ENCODE measurements at regions not wholly inside any gene's neighbourhood (a gene's known extent, or its start where the extent isn't known, plus 50 kb on each side); places are given as distances from the start of the nearest gene placed in this dataset.
"Not testable (repeated sequence)": the region's sequence is repeated elsewhere in the genome, so short reads cannot be mapped to it uniquely, and the experiment has no call there.

DNA sequence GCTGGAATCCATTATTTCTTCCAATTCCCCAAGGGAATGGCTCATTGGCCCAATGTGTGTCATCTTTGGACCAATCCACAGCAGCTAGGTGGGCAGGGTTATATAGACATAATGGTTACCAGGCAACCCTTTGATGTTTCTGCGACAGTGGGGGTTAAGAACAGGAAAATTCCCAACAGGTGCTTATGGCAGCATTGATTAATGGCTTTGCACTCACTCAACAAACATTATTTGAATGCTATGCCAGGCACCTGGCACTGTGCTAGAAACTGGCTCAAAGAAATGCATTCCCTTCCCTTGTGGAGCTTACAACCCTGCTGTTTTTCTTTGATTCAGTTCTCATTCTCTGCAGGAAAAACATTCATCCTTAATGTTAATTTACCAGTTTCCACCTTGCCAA, 1221.0 kb downstream of the AACS start:
- no peaks in the 10 kb centered on the region for H3K4me1 ChIP-seq (replicated peaks; ENCODE audit: insufficient read depth)
- no peaks in the 10 kb centered on the region for H3K9me3 ChIP-seq (ENCODE audit: insufficient read depth, low read depth)
- no peak overlapping the region for H3K4me3 ChIP-seq
- no peak for DNase-seq
- H2AFZ ChIP-seq, result no peak overlapping the region
- ChIA-PET POLR2A (ENCODE audit: unreplicated experiment) (no interaction called here), CTCF (interaction anchor here (0.6 kb wide), 1 partner anchor 9 kb away, joined by 11 read pairs; no protein-coding TSS in a partner anchor)
- H3K27me3 ChIP-seq (ENCODE audit: insufficient read depth, low read depth), result no peaks in the 10 kb centered on the region
- H3F3A ChIP-seq (ENCODE audit: insufficient read depth, low read depth), result no peaks in the 10 kb centered on the region
- H3K9me2 ChIP-seq (ENCODE audit: insufficient read depth), result no peaks in the 10 kb centered on the region
- no peak overlapping the region for H3K4me2 ChIP-seq
- intact Hi-C loops (cut with micrococcal nuclease; ENCODE audit: unreplicated experiment), result no loop called here
- no peaks in the 10 kb centered on the region for H3K36me3 ChIP-seq (ENCODE audit: low read depth)
- H3K27ac ChIP-seq, result no peak overlapping the region
- BruUV-seq (replicated peaks), result no TSS peak
- H3K79me2 ChIP-seq (ENCODE audit: low read depth), result no peaks in the 10 kb centered on the region
- TF ChIP-seq CTCF (conservative IDR thresholded peaks at IDR 0.05) (no peak), EZH2 (IDR thresholded peaks at IDR 0.05; ENCODE audit: low read depth) (no peak)
- no peaks in the 10 kb centered on the region for H4K20me1 ChIP-seq (ENCODE audit: insufficient read depth)

GRCh38 chr12:126290456-126290855, 1225.2 kb downstream of the AACS start:
- no peak for DNase-seq
- H4K20me1 ChIP-seq (ENCODE audit: insufficient read depth), result no peaks in the 10 kb centered on the region
- POLR2A ChIA-PET (ENCODE audit: unreplicated experiment), result no interaction called here
- H3K4me1 ChIP-seq (replicated peaks; ENCODE audit: insufficient read depth), result no peaks in the 10 kb centered on the region
- no TSS peak for BruUV-seq (replicated peaks)
- intact Hi-C loops (cut with micrococcal nuclease; ENCODE audit: unreplicated experiment), result no loop called here
- no peaks in the 10 kb centered on the region for H3K79me2 ChIP-seq (ENCODE audit: low read depth)
- no peaks in the 10 kb centered on the region for H3K9me2 ChIP-seq (ENCODE audit: insufficient read depth)
- CTCF ChIA-PET, result interaction anchor here (0.7 kb wide), 1 partner anchor 26 kb away, joined by 10 read pairs; no protein-coding TSS in a partner anchor
- no peak overlapping the region for H2AFZ ChIP-seq
- H3K4me3 ChIP-seq, result no peak overlapping the region
- H3F3A ChIP-seq (ENCODE audit: insufficient read depth, low read depth), result no peaks in the 10 kb centered on the region
- TF ChIP-seq EZH2 (IDR thresholded peaks at IDR 0.05; ENCODE audit: low read depth), result no peak
- no peak for TF ChIP-seq CTCF (conservative IDR thresholded peaks at IDR 0.05)
- no peak overlapping the region for H3K4me2 ChIP-seq
- H3K27me3 ChIP-seq (ENCODE audit: insufficient read depth, low read depth), result no peaks in the 10 kb centered on the region
- H3K27ac ChIP-seq, result no peak overlapping the region
- no peaks in the 10 kb centered on the region for H3K9me3 ChIP-seq (ENCODE audit: insufficient read depth, low read depth)
- H3K36me3 ChIP-seq (ENCODE audit: low read depth), result no peaks in the 10 kb centered on the region

- H3K4me2 ChIP-seq; POLR2A ChIA-PET (ENCODE audit: unreplicated experiment); H3K9me3 ChIP-seq (ENCODE audit: insufficient read depth, low read depth); H4K20me1 ChIP-seq (ENCODE audit: insufficient read depth); BruUV-seq (replicated peaks); H2AFZ ChIP-seq; intact Hi-C loops (cut with micrococcal nuclease; ENCODE audit: unreplicated experiment); H3K4me1 ChIP-seq (replicated peaks; ENCODE audit: insufficient read depth); H3K9me2 ChIP-seq (ENCODE audit: insufficient read depth); H3F3A ChIP-seq (ENCODE audit: insufficient read depth, low read depth); H3K36me3 ChIP-seq (ENCODE audit: low read depth); H3K4me3 ChIP-seq; H3K27ac ChIP-seq; H3K27me3 ChIP-seq (ENCODE audit: insufficient read depth, low read depth); DNase-seq; H3K79me2 ChIP-seq (ENCODE audit: low read depth); CTCF ChIA-PET: not testable (repeated sequence)
Measured at GRCh38 chr12:126291987-126292386, 1226.8 kb downstream of the AACS start.

GRCh38 chr12:126295652-126296051, 1230.4 kb downstream of the AACS start:
- ChIA-PET POLR2A (ENCODE audit: unreplicated experiment) (no interaction called here), CTCF (interaction anchor here (0.6 kb wide), 1 partner anchor 10 kb away, joined by 11 read pairs; no protein-coding TSS in a partner anchor)
- Histone ChIP-seq H3K27me3 (ENCODE audit: insufficient read depth, low read depth) (no peaks in the 10 kb centered on the region), H3K79me2 (ENCODE audit: low read depth) (no peaks in the 10 kb centered on the region), H3K4me1 (replicated peaks; ENCODE audit: insufficient read depth) (no peaks in the 10 kb centered on the region), H3K4me2 (no peak overlapping the region), H3K27ac (no peak overlapping the region), H3F3A (ENCODE audit: insufficient read depth, low read depth) (no peaks in the 10 kb centered on the region), H3K4me3 (no peak overlapping the region), H3K9me3 (ENCODE audit: insufficient read depth, low read depth) (no peaks in the 10 kb centered on the region), H3K36me3 (ENCODE audit: low read depth) (no peaks in the 10 kb centered on the region), H2AFZ (no peak overlapping the region), H3K9me2 (ENCODE audit: insufficient read depth) (no peaks in the 10 kb centered on the region), H4K20me1 (ENCODE audit: insufficient read depth) (no peaks in the 10 kb centered on the region)
- DNase-seq, result no peak
- BruUV-seq (replicated peaks), result no TSS peak
- TF ChIP-seq CTCF (conservative IDR thresholded peaks at IDR 0.05) (no peak), EZH2 (IDR thresholded peaks at IDR 0.05; ENCODE audit: low read depth) (no peak)
- intact Hi-C loops (cut with micrococcal nuclease; ENCODE audit: unreplicated experiment), result no loop called here
